ENCODE measurements at regions not wholly inside any gene's neighbourhood (a gene's known extent, or its start where the extent isn't known, plus 50 kb on each side); places are given as distances from the start of the nearest gene placed in this dataset.
"Not testable (repeated sequence)": the region's sequence is repeated elsewhere in the genome, so short reads cannot be mapped to it uniquely, and the experiment has no call there.

- no peak for DNase-seq
These were observed 485.1 kb upstream of the TENM3 start for GRCh38 chr4:181757910-181758660.

- DNase-seq: no peak
These were observed 482.6 kb upstream of the TENM3 start for GRCh38 chr4:181760560-181760959.

- DNase-seq: no peak
These were observed 482.0 kb upstream of the TENM3 start for GRCh38 chr4:181761156-181761555.

GRCh38 chr4:181766061-181766548, 477.1 kb upstream of the TENM3 start:
- no peak for DNase-seq

GRCh38 chr4:181770971-181771370, 472.2 kb upstream of the TENM3 start:
- DNase-seq: no peak

GRCh38 chr4:181775298-181775697, 467.9 kb upstream of the TENM3 start:
- DNase-seq: no peak

- DNase-seq: no peak
These were observed 466.7 kb upstream of the TENM3 start for GRCh38 chr4:181776264-181777054.

- no peak for DNase-seq
These were observed 465.7 kb upstream of the TENM3 start for GRCh38 chr4:181777518-181777917.

- DNase-seq: no peak
These were observed 458.3 kb upstream of the TENM3 start for GRCh38 chr4:181784881-181785280.

GRCh38 chr4:181792641-181793040, 450.6 kb upstream of the TENM3 start:
- peak; percentile 42 for DNase-seq

GRCh38 chr4:181793096-181793495, 450.1 kb upstream of the TENM3 start:
- peak; percentile 72 for DNase-seq

- DNase-seq: no peak
These were observed 446.7 kb upstream of the TENM3 start for GRCh38 chr4:181796502-181796901.

- no peak for DNase-seq
These were observed 444.7 kb upstream of the TENM3 start for GRCh38 chr4:181798536-181798935.

GRCh38 chr4:181799561-181800069, 443.6 kb upstream of the TENM3 start:
- DNase-seq: no peak

- no peak for DNase-seq
These were observed 441.0 kb upstream of the TENM3 start for GRCh38 chr4:181802207-181802606.

- DNase-seq: no peak
These were observed 435.4 kb upstream of the TENM3 start for GRCh38 chr4:181807771-181808170.

- no peak for DNase-seq
These were observed 432.5 kb upstream of the TENM3 start for GRCh38 chr4:181810711-181811110.

- DNase-seq: not testable (repeated sequence)
These were observed 431.7 kb upstream of the TENM3 start for GRCh38 chr4:181811550-181811949.

GRCh38 chr4:181819946-181820345, 423.3 kb upstream of the TENM3 start:
- peak; percentile 58 for DNase-seq

GRCh38 chr4:181820553-181820952, 422.6 kb upstream of the TENM3 start:
- DNase-seq: no peak

- peak; percentile 58 for DNase-seq
These were observed 421.9 kb upstream of the TENM3 start for GRCh38 chr4:181821039-181822004.

- DNase-seq: peak; percentile 36
These were observed 421.2 kb upstream of the TENM3 start for GRCh38 chr4:181822005-181822375.

GRCh38 chr4:181823183-181823582, 420.0 kb upstream of the TENM3 start:
- DNase-seq: no peak
